Posterior vena cava (tissue), 2 donors: ENCODE measurements at regions not wholly inside any gene's neighbourhood (a gene's known extent, or its start where the extent isn't known, plus 50 kb on each side); places are given as distances from the start of the nearest gene placed in this dataset.
"Not testable (repeated sequence)": the region's sequence is repeated elsewhere in the genome, so short reads cannot be mapped to it uniquely, and the experiment has no call there.

Experiments used
- DNase-seq: peaks from one replicate; pipeline ENCODE4 v3.0.0-alpha.2; 2020; ENCODE audit warnings: low spot score
- intact Hi-C, 2 donors: fragments of 100-400 bp; cut with DNase I; formaldehyde crosslinking; loops; one replicate each; pipeline versions ENCODE4 v1.14.1 to v1.14.2; 2022 to 2023
- donor health status: DM: yes; HTN: yes; CAD: no.
- donor health status: DM: yes; HTN: yes; CAD: no.

DNA sequence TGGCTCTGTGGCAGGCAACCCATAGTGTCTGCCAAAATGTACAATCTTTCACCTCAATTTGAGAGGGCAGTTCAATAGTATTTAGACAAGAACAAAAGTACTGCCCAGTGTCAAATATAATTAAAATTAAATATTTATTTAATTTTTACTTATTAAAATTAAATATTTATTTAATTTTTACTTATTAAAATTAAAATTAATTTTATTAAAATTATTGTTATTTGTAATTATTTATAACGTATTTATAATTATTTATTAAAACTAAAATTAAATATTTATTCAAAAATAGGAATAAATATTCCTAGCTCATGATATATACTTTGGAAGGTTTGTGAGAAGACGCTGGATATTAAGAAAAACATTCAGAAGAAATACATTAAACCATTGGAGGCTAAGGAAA lies 93.7 kb upstream of the CAV2 start:
- intact Hi-C loops, result no loop called here
- no peak for DNase-seq

GRCh38 chr7:116407165-116407564 lies 92.4 kb upstream of the CAV2 start:
- no peak for DNase-seq
- intact Hi-C loops, result no loop called here

DNA sequence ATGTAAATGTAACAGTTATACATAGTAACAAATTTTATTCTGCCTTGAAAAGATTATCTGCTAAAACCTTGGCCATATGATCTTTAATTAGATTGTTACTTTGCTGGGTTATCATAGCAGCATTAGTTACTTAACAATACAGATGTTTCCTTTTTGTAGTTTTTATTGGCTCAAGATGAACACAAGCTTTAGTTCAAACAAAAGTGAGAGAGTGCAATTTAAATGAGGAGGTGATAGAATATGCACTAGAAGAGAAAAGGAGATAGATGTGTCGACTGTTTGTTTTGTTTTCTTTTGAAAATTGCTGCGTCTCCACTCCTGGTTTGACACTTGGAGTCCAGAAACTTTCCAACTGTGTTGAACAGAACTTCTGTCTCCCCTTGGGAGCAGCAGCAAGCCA lies 91.4 kb upstream of the CAV2 start:
- intact Hi-C loops, result no loop called here
- no peak for DNase-seq

DNA sequence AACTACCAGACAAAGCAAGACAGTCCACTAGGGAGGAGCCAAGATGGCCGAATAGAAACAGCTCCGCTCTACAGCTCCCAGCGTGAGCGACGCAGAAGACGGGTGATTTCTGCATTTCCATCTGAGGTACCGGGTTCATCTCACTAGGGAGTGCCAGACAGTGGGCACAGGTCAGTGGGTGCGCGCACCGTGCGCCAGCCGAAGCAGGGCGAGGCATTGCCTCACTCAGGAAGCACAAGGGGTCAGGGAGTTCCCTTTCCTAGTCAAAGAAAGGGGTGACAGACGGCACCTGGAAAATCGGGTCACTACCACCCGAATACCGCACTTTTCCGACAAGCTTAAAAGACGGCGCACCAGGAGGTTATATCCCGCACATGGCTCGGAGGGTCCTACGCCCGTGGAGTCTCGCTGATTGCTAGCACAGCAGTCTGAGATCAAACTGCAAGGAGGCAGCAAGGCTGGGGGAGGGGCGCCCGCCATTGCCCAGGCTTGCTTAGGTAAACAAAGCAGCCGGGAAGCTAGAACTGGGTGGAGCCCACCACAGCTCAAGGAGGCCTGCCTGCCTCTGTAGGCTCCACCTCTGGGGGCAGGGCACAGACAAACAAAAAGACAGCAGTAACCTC lies 90.6 kb upstream of the CAV2 start:
- intact Hi-C loops, DNase-seq: not testable (repeated sequence)

- DNase-seq, intact Hi-C loops: not testable (repeated sequence)
Measured at GRCh38 chr7:116410694-116411093, 88.8 kb upstream of the CAV2 start.

- no peak for DNase-seq
- intact Hi-C loops, result no loop called here
Measured at GRCh38 chr7:116417593-116418345, 81.8 kb upstream of the CAV2 start.

DNA sequence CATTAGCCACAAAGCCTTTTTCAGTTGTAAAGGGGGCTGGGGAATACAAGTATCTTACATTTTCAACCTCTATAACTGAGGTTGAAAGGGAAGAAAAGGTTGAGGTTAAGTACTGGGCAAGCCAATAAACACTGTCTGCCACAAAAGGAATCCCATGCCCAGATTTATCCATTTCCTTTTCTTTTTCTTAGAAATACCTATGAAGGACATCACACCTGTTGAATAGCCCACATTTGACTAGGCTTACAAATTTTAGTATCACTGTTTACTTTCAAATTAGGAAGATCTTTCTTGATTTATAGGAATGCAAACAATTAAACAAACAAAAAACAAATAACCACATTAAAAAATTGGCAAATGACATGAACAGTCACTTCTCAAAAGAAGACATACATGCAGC lies 81.0 kb upstream of the CAV2 start:
- intact Hi-C loops, result no loop called here
- DNase-seq, result no peak

DNA sequence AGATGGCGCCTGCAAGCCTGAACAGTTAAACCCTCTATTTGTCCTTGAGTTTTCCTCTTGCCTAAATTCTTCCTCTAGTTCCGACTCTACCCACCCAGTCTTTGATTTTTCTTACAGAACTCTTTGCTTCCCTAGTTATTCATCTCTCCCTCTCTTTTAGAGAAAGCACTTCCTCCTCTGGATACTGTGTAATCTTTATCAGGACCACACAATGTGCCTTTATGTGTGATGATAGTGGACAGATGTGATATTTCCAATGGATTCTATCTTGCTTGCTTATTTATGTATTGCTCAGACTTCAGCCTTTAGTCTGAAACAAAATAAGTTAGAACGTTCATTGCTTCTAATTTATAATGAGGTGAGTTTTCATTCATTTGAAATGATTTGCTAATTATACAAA lies 79.5 kb upstream of the CAV2 start:
- intact Hi-C loops, result no loop called here
- DNase-seq, result no peak

DNA sequence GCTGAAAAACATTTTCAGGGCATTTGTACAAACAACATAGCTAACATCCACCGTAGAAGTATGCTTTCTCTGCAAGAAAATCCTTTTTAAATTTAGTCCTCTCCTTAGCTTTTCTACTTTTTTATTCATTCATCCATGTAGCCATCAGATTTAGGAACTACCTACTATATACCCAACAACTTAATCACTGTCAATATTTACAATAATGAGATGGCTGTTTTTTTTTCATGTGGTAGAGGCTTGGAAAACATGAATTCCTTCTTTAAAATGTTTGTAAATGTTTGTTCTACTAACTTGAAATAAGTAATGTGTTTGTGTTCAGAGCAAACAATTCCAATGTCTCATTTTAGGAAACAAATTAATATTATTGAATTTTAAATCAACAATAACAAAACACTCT lies 78.2 kb upstream of the CAV2 start:
- no peak for DNase-seq
- intact Hi-C loops, result no loop called here

- intact Hi-C loops, result no loop called here
- no peak for DNase-seq
Measured at GRCh38 chr7:116422683-116423082, 76.9 kb upstream of the CAV2 start.

DNA sequence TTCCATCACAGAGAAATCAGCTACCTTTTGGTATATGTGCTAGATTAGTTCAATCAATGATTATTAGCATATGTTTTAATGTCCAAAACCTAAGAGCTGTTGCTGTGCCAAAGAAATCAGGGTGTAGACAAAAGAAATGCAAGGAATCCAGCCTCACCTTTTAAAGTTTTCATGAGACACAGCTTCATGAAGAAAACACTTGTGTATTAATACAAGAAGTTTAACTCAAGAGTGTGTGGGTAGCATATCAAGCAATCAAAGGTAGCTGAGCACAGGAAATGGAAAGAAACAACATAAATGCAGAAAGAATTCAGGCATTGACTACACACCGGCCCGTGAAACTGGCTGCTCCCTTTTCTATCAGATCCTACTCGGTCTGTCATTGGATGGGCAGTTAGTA lies 76.0 kb upstream of the CAV2 start:
- intact Hi-C loops, result no loop called here
- DNase-seq, result no peak

DNA sequence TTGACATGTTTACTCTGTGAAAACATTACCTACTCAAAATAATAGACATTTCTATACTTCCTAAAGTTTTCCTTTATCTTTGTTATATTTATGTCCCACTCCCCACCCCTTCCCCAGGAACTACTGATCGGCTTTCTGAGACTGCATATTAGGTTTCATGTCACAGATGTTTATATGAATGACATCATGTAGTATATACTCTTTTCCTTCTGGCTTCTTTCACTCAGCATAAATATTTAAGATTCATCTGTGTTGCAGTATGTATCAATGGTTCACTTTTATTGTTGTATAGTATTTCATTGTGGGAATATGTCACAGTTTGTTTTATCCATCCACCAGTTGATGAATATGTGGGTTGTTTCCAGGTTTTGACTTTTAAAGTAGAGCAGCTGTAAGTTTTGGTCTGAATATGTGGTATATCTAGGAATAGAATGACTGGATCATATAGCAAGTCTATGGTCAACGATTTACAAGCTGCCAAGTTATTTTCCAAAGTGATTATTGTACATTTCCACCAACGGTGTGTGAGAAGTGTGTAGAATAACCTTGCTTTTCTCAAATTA lies 73.8 kb upstream of the CAV2 start:
- DNase-seq, result no peak
- intact Hi-C loops, result no loop called here

- DNase-seq, result no peak
Measured at GRCh38 chr7:116426428-116427156, 72.9 kb upstream of the CAV2 start.

DNA sequence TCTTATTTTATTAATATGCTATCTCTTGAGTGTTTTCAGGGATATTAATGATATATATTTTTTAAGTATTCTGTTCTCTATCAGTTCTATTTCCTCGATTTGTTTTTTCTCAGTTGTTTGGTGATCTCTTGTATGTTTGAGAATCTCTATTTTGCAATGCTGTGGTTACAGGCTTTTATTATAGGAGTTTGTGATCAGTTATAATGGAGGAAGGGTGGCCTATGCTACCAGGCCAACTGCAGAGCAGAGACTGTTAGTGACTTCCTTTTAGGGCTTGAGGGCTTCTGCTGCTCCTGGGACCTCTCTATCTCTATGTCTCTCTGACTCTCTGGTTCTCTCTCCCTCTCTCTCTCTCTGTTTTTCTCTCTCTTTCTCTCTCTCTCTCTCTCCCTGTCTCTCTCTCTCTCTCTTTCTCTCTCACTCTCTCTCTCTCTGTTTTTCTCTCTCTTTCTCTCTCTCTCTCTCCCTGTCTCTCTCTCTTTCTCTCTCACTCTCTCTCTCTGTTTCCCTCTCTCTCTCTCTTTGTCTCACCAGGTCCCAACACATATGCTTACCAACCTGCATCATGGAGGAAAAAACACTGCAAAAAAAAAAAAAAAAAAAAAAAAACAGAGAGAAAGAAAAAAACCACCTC lies 69.4 kb upstream of the CAV2 start:
- intact Hi-C loops, result loop anchor here in 1 of 2 donors (10.0 kb wide), 1 partner anchor 155 kb away; no protein-coding TSS in a partner anchor

More at GRCh38 chr7:116426428-116427156, 72.9 kb upstream of the CAV2 start:
- intact Hi-C loops, result no loop called here

GRCh38 chr7:116431787-116432526 lies 67.6 kb upstream of the CAV2 start:
- intact Hi-C loops, result loop anchor here in 1 of 2 donors (10.0 kb wide), 1 partner anchor 153 kb away; no protein-coding TSS in a partner anchor
- no peak for DNase-seq

More for the DNA sequence above, 69.4 kb upstream of the CAV2 start:
- DNase-seq, result no peak

GRCh38 chr7:116432527-116432916 lies 67.0 kb upstream of the CAV2 start:
- intact Hi-C loops, result loop anchor here in 1 of 2 donors (10.0 kb wide), 1 partner anchor 152 kb away; no protein-coding TSS in a partner anchor
- DNase-seq, result no peak

GRCh38 chr7:116433246-116433645 lies 66.3 kb upstream of the CAV2 start:
- intact Hi-C loops, result loop anchor here in 1 of 2 donors (10.0 kb wide), 1 partner anchor 152 kb away; no protein-coding TSS in a partner anchor
- no peak for DNase-seq

GRCh38 chr7:116434820-116435341 lies 64.7 kb upstream of the CAV2 start:
- intact Hi-C loops, result loop anchor here in 1 of 2 donors (10.0 kb wide), 1 partner anchor 150 kb away; no protein-coding TSS in a partner anchor
- no peak for DNase-seq
